GM18520 (cell line): ENCODE measurements at regions not wholly inside any gene's neighbourhood (a gene's known extent, or its start where the extent isn't known, plus 50 kb on each side); places are given as distances from the start of the nearest gene placed in this dataset.

Experiments used
- ATAC-seq: cut with Tn5 transposase; IDR thresholded peaks from one replicate; pipeline ENCODE4 v1.9.1; 2021; ENCODE audit not compliant: unreplicated experiment

DNA sequence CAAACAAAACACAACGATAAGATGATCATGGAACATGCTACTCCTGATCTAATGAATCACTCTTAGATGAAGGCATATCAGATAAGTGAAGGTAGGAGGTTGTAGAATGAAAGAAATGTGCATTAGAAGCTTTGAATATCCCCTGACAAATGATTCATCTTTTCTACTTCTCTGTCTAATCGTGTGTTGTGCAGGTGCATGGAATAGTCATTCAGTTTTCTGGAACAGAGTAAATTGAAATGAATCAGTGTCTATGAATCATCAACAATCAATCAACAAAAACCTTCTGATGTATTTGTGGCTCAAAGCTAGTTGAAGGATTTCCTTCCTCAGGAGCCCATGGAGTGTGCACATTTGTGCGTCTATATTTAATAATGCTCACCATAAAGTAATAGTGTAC, 1290.4 kb upstream of the PCDH20 start:
- ATAC-seq: no peak

DNA sequence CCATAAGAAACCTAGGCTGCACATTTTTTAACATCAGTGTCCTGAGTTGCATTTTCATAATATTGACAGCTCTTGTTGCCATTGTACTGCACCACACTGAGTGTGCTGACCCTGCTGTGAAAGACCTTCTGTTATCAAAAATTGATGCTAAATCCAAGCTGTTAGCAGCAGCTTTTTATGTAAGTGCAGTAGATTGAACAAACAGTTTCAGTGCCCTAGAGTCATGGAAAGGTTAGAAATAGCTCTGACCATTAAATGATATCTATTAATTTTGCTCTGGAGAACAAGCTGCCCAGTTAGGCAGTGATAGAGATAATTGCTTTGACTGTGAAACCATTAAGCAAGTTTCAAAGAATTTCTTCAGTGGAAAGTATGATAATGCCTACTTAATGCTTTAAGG, 1289.2 kb upstream of the PCDH20 start:
- ATAC-seq: no peak

DNA sequence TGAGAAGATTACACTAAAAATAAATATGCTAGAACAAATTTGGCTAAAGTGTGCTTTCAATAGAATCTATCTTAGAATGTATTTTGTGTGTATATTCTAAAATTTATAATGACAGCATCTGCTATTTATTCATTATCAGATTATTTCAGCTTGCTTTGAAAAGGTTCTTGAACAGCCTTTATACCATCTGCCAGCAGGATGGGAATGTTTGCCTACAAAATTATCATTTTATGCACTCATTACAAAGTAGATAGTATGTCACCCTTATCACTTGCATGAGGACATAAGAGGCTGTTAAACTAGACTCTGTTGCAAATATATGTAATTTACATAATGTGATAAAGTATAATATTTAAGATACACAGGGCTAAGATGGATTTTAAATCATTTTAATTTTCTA, 1286.9 kb upstream of the PCDH20 start:
- ATAC-seq: no peak

DNA sequence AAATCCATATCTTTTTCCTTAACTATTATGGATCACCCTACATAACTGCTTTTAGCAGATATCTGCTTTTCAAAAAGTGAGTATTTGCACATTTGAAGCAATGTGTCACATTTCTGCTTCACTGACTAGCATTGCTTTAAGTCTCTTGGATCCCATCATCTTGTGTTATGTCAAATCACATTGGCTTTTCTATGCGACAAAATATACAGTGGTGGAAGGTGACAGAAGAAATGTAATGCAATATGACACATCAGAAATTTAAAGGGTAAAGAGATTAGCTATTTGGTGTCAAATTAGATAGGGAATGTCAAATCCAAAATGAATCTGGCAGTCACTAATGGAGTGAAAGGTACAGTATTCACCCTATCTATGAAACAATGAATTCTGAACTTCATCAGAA, 1282.1 kb upstream of the PCDH20 start:
- no peak for ATAC-seq

DNA sequence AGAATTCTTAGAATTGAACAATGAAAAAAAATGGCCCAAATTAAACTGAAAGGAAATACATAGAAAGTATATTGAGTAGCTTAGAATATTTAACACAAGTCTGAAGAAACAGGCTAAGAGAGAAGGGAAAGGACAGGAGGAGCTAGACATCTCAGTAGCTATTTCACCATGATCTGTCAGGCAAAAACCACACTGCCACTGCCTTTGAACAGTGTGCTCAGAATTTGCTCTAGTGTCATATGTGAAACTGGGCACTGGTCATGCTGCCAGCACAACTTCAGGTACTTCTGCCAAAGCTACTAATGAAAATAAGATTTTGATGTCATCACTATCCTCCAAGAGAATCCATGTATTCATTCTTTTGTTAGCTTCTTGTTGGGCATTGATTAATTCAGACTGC, 1280.8 kb upstream of the PCDH20 start:
- no peak for ATAC-seq

DNA sequence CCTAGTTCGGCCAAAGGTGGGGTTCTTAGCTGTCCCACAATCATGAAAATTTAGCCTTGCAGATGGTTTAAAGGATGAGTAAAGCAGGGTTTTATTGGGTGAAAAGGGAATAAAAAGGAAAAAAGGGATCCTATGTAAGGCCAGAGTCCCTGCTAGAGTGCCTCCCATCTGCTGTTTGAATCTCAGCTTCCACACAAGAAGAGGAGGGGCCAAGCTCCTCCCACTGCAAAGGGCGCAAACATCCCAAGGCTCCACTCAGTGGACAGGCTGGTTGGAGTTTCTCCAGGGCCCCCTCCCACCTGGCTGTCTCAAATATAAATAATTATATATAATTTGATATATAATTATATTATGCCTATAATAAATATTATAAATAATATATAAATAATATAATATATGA, 1272.1 kb upstream of the PCDH20 start:
- ATAC-seq: no peak

DNA sequence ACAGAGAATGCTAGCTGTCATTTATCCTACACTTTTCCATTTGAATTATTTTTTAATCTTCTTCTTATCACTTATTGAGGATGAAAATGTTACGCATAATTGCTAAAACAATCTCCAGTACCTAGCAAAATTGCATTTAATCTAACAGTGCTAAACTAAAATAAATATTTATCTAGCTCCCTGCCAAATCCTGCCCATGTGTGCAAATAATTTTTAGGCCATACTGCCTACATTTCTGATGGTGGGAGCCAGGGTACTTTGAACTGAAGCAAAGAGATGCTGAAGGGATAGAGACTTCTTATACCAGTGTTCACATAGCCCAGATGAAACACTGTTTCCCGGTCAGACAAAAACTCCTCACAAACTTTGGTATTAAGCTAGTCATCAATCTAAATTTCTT, 1268.7 kb upstream of the PCDH20 start:
- no peak for ATAC-seq

DNA sequence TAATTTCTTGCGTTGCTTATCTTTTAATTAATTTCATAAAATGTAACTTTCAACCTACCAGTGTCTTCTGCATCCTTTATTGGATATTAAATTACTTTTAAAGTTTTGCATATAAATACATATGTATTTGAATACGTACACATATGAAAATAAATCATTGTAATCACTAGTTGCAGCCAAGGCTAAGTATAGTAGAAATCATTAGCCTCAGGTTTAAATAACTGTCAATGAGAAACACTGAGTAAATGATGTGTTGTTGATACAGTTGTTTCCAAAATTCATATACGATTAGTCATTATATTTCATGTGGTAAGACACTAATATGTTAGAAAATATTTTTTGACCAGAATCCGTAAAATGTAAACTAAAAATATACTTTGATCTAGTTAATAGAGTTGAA, 1267.1 kb upstream of the PCDH20 start:
- ATAC-seq: no peak

DNA sequence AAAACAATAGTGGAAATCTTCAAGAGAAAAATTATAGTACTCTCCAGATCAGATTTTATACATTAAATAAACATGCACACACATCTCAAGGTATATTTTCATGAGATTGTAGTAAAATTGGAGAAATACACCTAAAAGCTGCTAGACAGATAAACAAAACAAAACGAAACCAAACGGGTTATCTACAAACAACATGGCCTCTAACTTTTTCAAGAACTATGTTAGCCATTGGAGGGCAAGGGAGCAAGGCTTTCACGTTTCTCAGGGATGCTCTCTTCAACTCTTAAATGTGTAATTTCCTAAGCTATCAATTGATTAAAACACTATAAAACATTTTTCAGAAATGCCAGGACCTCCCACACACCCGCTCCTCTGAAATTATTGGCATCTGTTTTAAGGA, 1262.4 kb upstream of the PCDH20 start:
- no peak for ATAC-seq

DNA sequence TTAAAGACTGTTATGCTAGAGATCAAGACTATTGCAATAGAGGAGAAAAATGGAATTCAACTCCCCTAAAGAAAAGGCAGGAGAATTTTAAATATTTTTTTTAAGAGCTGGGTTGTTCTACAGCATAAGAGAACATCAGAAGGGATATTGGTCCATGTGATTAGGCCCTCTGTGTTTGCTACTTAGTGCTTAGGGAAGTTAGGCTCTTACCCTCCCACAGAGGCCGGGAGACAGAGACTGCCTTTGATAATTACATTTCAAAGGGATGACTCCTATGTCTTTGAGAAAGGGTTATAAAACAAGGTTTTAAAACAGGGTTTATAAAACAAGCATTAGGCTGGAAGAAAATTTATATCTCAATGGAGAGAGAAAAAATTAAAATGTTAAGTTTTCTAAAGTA, 1248.1 kb upstream of the PCDH20 start:
- no peak for ATAC-seq

DNA sequence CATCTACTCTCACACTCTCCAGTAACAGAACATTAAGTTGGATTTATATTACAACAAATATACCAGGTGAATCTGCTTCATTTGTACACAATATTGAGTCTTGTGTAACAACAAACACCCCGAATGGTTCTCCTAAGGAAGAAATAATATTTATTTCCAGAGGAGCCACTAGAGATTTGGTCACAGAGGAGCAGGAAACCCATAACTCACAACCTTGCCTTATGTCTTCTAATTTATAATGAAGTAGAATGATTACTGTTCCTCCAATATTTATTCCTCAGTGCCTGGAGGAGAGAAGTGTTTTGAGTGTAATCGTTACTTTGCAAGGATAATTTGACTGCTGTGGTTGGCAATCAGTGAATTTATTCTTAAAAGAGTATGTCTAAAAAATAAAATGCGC, 1243.7 kb upstream of the PCDH20 start:
- ATAC-seq: no peak

DNA sequence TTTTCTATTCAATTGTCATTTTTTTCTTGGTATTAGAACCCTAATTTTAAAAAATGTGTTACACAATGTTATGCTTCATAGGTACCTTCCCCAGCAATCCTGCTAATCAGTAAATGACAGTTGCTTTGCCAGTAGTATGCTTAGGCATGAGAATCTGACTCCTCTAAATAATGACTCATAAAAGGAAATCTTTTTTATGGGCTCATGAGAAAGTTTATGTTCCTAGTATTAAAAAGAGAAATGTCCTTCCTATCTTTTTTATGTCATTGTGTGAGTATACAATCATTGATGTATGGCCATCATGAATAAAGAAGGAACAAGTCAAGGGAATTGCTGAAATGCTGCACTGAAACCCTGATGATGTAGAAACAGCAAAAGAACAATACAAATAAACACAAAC, 1237.7 kb upstream of the PCDH20 start:
- no peak for ATAC-seq

DNA sequence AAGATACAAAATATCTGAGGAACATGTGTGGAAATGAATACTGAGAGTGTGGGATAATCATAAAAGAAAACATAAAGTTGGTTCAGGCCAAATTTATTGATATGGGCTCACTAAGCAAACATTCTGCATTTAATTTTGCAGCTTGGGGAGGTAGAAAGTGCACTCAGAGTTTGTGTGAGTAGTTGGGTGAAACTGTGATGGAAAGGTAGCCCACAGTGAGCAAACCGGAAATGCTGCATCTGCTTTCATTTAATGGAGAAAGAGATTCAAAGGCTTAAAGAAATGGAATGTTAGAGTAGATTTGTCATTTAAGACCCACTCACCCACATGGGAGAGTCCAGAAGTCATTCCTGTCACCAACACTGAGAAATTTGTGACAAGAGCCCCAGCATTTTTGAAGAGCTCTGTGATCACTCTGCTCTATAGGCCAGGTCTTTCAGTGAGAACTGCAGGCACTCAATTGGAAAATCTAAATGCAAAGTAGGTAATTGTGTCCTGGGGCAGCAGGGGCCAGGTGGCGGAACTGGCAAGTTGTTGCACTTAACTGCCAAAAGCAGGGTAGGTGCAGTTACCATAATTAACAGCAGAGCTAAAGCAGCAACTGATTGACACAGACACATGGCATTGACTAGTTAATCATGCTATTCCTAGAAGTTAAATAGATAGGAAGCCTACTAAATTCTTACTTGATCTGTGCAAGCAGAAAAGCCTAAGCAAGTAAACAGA, 1228.3 kb upstream of the PCDH20 start:
- ATAC-seq: no peak

DNA sequence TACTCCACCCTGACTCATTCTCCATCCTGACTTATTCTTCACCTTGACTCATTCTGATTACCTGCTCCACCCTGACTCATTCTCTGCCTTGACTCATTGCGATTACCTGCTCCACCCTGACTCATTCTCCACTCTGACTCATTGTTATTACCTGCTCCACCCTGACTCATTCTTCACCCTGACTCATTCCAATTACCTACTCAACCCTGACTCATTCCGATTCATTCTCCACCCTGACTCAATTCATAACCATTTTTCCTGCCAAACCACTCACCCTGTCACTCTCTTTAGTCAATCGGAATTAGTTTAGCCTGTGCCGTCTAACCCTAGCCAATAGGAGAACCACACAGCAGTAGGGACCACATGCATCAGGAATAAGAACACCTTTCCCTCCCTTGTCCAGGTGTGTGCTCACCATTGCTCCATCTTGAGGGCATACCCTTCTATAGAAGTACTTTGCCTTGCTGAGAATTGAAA, 1227.4 kb upstream of the PCDH20 start:
- peak; percentile 47 for ATAC-seq

DNA sequence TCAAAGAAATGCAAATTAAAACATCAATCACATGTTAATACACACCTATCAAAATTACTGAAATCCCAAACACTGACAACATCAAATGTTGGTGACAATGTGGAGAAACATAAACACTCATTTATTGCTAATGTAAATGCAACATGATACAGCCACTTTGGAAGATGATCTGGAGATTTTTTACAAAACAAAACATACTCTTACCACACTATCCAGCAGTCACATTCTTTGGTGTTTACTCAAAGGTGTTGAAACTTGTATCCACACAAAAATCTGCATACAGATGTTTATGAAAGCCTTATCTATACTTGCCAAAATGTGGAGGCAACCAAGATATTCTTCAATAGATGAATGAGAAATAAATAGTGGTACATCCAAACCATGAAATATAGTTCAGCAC, 1219.5 kb upstream of the PCDH20 start:
- ATAC-seq: no peak

DNA sequence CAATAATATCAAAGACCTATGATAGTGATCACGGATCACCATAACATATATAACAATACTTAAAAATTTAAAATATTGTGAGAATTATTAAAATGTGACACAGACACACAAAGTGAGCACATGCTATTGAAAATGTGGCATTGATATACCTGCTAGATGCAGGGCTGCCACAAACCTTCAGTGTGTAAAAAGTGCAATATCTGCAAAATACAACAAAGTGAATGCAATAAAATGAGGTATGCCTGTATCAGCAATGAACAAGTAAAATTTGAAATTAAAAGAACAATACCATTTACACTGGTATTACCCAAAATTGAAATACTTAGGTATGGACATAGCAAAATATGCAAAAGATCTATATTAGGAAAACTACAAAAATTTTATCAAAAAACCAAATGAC, 1217.8 kb upstream of the PCDH20 start:
- no peak for ATAC-seq

DNA sequence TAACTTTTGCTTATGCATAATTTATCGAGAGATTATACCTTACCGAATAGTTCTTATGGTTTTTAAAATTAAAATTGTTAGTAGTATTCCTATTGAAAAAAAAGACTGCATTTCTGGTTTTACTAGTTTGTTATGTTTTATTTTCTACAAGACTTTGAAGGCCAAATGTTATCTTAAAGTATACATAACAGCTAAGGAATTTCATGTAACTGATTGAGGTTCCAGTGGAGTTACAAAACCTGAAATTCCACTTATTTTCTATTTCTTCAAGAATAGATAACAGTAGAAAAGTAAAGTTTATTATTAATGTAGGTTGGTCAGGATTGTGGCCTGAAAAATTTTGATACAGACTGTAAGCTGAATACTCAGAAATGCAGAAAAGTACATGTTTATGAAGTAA, 1216.0 kb upstream of the PCDH20 start:
- ATAC-seq: no peak

DNA sequence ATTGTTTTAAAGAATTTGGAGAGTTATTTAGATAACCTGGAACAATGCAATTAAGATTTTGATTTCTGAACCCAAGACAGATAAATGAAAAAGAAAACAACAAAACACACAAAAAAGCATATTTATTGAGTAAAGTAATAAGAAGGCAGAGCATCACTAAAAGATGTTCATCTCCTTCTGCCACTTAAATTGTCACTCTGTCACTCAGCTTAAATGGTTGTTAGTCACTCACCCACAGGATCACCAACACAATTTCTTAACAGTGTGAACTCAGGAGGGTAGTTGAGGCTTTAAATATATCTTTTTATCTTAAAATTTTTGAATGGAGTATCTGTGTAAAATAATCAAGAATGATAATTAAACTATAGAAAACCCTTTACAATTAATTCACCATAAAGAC, 1215.5 kb upstream of the PCDH20 start:
- ATAC-seq: no peak

DNA sequence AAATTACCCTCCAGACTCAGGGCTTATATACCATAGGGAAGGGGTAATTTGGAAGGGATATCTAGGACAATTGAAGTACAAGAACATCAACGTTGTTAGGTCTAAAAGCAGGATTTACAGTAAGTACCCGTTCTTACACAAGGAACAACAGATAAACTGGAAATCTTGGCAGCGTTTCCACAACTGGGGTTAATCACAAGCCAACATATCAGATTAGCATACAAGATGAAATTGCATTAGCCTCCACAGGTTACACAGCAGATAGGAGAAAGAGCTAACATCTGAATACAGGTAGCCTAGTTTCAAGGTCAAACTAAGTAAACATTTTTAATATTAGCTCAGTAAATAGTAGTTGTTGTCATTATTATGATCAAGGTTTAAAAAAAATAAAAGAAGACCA, 1214.0 kb upstream of the PCDH20 start:
- ATAC-seq: no peak

DNA sequence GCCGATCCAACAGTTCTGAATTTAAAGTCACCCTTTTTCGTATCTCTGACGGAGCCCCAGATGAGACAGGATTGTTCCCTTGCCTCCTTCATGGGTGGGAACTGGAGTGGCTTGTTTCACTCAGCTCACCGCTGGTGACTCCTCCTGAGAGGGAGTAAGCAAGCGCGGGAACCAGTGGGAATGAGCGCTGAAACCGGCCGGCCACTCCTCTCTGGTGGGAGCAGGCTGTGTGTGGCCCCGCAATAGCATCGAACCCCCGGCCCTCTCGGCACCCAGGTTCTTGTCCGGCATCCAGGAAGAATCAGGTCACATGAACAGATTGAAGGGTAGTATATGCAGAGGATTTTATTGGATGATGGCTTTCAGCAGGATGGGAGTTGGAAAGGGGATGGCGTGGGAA, 1211.6 kb upstream of the PCDH20 start:
- ATAC-seq: no peak

DNA sequence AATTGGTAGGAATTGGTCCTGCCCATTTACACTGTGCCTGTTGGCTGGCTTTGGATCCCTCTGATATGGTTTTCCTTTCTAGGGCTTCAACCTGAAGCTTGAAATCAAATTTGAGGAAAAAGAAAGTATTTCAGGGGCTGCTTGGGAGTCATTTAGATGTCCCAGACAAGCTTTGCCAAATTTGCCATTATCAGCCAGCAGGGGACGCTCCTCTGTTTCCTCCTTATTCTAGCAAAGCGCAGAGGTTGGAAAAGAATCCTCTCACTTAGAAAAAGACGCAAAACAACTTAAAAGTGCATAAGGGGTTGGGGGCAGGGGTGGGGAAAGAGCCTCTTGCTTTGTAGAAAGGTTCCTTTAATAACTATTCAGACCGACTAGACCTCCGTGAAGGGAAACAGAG, 1211.1 kb upstream of the PCDH20 start:
- ATAC-seq: no peak

DNA sequence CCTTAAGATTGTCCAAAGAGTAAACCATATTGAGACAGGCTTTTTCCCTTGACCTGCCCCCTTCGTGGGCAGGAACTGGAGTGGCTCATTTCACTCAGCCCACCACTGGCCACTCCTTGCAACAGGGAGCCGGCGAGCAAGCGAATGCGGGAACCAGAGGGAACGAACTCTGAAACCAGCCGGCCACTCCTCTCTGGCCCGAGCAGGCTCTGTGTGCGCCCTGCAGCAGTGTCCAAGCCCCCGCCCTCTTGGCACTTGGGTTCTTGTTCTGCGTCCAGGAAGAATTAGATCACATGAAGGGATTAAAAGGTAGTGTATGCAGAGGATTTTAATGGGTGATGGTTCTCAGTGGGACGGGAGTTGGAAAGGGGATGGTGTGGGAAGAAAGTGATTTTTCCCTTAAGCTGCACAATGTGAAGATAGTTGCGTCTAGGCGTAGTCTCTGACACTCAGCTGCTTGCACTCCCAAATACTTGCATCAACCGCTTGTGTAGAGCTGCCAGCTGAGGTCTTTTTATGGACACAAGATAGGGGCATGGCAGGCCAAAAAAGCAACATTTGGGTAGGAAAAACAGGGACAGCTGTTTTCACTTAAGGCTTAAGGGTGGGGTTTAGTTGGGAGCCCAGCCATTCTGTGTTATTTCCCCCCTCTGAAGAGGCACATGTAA, 1209.7 kb upstream of the PCDH20 start:
- no peak for ATAC-seq

DNA sequence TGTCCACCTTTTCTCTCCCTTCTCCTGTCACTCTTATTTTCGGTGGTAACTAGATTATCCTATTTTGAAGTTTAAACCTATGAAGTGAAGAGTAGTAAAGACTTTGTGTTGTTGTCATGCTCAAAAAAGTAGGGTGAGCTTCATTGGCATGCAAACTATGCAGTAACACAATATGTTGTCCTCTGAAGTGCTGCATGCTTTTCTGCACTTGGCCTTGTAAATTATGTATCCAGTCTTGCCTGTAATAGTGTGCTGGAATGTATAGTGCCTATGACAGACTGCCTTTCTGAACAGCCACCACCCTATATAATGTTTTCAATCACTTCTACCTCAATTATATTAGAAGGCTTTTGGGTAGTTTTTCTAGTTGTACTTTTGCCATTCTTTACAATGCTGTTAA, 1198.2 kb upstream of the PCDH20 start:
- ATAC-seq: no peak
